ENCODE measurements at regions not wholly inside any gene's neighbourhood (a gene's known extent, or its start where the extent isn't known, plus 50 kb on each side); places are given as distances from the start of the nearest gene placed in this dataset.
"Not testable (repeated sequence)": the region's sequence is repeated elsewhere in the genome, so short reads cannot be mapped to it uniquely, and the experiment has no call there.

DNA sequence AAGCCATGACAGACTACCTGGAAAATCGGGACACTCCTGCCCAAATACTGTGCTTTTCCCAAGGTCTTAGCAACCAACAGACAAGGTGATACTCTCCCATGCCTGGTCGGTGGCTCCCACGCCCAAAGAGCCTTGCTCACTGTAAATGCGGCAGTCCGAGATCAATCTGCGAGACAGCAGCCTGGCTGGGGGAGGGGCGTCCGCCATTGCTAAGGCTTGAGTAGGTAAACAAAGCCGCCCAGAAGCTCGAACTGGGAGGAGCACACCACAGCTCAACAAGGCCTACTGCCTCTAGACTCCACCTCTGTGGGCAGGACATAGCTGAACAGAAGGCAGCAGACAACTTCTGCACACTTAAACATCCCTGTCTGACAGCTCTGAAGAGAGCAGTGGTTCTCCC lies 272.1 kb upstream of the CCNG1 start:
- Mint-ChIP-seq H3K9me3 (ENCODE audit: unreplicated experiment) (no peaks in the 10 kb centered on the region), H3K4me1 (ENCODE audit: low read depth, unreplicated experiment) (no peaks in the 10 kb centered on the region), H3K27me3 (ENCODE audit: insufficient read depth, unreplicated experiment) (peaks cover 2% of the 10 kb centered on the region), H3K4me3 (ENCODE audit: unreplicated experiment) (no peak overlapping the region), H3K27ac (ENCODE audit: unreplicated experiment) (no peak overlapping the region), H3K36me3 (ENCODE audit: insufficient read depth, unreplicated experiment) (no peaks in the 10 kb centered on the region)
- Histone ChIP-seq H3K27me3 (replicated peaks; ENCODE audit: control insufficient read depth, insufficient read depth, low read length) (no peaks in the 10 kb centered on the region), H3K9me3 (no peaks in the 10 kb centered on the region), H3K4me1 (no peaks in the 10 kb centered on the region), H3K4me3 (ENCODE audit: low read depth, low read length) (no peak overlapping the region), H3K36me3 (ENCODE audit: control insufficient read depth, insufficient read depth, low read length) (no peaks in the 10 kb centered on the region)
- ChIA-PET POLR2A (no interaction called here), CTCF (no interaction called here)
- TF ChIP-seq, protein P1, sequence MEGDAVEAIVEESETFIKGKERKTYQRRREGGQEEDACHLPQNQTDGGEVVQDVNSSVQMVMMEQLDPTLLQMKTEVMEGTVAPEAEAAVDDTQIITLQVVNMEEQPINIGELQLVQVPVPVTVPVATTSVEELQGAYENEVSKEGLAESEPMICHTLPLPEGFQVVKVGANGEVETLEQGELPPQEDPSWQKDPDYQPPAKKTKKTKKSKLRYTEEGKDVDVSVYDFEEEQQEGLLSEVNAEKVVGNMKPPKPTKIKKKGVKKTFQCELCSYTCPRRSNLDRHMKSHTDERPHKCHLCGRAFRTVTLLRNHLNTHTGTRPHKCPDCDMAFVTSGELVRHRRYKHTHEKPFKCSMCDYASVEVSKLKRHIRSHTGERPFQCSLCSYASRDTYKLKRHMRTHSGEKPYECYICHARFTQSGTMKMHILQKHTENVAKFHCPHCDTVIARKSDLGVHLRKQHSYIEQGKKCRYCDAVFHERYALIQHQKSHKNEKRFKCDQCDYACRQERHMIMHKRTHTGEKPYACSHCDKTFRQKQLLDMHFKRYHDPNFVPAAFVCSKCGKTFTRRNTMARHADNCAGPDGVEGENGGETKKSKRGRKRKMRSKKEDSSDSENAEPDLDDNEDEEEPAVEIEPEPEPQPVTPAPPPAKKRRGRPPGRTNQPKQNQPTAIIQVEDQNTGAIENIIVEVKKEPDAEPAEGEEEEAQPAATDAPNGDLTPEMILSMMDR (IDR thresholded peaks at IDR 0.05; ENCODE audit: insufficient read depth in 1 of 2, low read depth in 1 of 2, low read length in 1 of 2, severe bottlenecking in 1 of 2, unreplicated experiment in 1 of 2), result no peak
- intact Hi-C loops (cut with micrococcal nuclease; ENCODE audit: unreplicated experiment), result no loop called here
- no peak for DNase-seq
- no TSS peak for BruUV-seq (replicated peaks)

DNA sequence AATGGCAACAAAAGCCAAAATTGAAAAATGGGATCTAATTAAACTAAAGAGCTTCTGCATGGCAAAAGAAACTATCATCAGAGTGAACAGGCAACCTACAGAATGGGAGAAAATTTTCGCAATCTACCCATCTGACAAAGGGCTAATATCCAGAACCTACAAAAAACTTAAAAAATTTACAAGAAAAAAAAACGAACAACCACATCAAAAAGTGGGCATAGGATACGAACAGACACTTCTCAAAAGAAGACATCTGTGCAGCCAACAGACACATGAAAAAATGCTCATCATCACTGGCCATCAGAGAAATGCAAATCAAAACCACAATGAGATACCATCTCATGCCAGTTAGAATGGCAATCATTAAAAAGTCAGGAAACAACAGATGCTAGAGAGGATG lies 267.2 kb upstream of the CCNG1 start:
- H3K36me3 Mint-ChIP-seq (ENCODE audit: insufficient read depth, unreplicated experiment); H3K27me3 Mint-ChIP-seq (ENCODE audit: insufficient read depth, unreplicated experiment); DNase-seq; intact Hi-C loops (cut with micrococcal nuclease; ENCODE audit: unreplicated experiment); H3K4me3 ChIP-seq (ENCODE audit: low read depth, low read length); H3K27me3 ChIP-seq (replicated peaks; ENCODE audit: control insufficient read depth, insufficient read depth, low read length); POLR2A ChIA-PET; H3K4me1 ChIP-seq; H3K9me3 Mint-ChIP-seq (ENCODE audit: unreplicated experiment); CTCF ChIA-PET; H3K36me3 ChIP-seq (ENCODE audit: control insufficient read depth, insufficient read depth, low read length); H3K4me1 Mint-ChIP-seq (ENCODE audit: low read depth, unreplicated experiment); BruUV-seq (replicated peaks); H3K4me3 Mint-ChIP-seq (ENCODE audit: unreplicated experiment); H3K27ac Mint-ChIP-seq (ENCODE audit: unreplicated experiment); H3K9me3 ChIP-seq: not testable (repeated sequence)

DNA sequence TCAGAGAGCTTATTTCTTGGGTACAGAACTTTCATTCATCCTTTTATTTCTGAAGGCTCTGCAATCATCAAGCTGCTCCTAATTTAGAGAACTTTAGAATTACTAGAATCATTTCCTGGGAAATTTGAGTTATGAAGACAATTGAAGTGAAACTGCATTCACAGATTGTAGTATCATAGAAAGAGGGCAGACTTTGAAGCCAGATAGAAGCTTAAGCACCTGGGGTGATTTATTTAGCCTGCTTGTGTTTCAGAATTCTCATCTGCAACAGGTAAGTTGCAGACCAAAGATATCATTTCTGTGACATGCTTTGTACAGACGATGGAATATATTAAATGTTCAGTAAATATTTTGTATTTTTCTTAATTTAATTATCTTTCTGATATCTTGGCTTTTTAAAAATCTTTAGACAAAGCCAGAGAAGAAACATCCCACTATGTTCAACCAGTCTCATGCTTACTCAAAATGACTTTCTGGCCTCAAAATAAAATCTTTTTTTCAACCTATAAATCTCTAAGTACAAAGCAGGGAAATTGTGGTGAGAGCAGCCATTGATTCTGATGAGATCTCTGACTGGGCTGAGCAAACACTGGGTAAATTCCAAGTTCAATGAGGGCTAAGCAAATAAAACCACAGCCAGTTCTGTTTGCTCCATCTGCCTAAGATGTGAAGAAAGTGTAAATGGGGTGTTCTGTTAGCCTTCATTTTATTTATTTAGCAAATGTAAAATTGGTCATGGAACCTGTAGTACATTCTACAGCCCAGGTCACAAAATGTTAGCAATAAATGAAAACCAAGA lies 264.7 kb upstream of the CCNG1 start:
- H3K27me3 ChIP-seq (replicated peaks; ENCODE audit: control insufficient read depth, insufficient read depth, low read length), result no peaks in the 10 kb centered on the region
- H3K4me3 Mint-ChIP-seq (ENCODE audit: unreplicated experiment), result no peak overlapping the region
- no peak for DNase-seq
- H3K9me3 ChIP-seq, result no peaks in the 10 kb centered on the region
- H3K36me3 ChIP-seq (ENCODE audit: control insufficient read depth, insufficient read depth, low read length), result no peaks in the 10 kb centered on the region
- BruUV-seq (replicated peaks), result no TSS peak
- no peak overlapping the region for H3K4me3 ChIP-seq (ENCODE audit: low read depth, low read length)
- intact Hi-C loops (cut with micrococcal nuclease; ENCODE audit: unreplicated experiment), result no loop called here
- H3K4me1 Mint-ChIP-seq (ENCODE audit: low read depth, unreplicated experiment), result no peaks in the 10 kb centered on the region
- peaks cover 5% of the 10 kb centered on the region for H3K27me3 Mint-ChIP-seq (ENCODE audit: insufficient read depth, unreplicated experiment)
- H3K36me3 Mint-ChIP-seq (ENCODE audit: insufficient read depth, unreplicated experiment), result no peaks in the 10 kb centered on the region
- H3K4me1 ChIP-seq, result no peaks in the 10 kb centered on the region
- CTCF ChIA-PET, result no interaction called here
- TF ChIP-seq, protein P1 (IDR thresholded peaks at IDR 0.05; ENCODE audit: insufficient read depth in 1 of 2, low read depth in 1 of 2, low read length in 1 of 2, severe bottlenecking in 1 of 2, unreplicated experiment in 1 of 2), result no peak
- H3K9me3 Mint-ChIP-seq (ENCODE audit: unreplicated experiment), result no peaks in the 10 kb centered on the region
- H3K27ac Mint-ChIP-seq (ENCODE audit: unreplicated experiment), result no peak overlapping the region
- POLR2A ChIA-PET, result no interaction called here

Measured in Caco-2 (cell line).